ENCODE measurements at regions not wholly inside any gene's neighbourhood (a gene's known extent, or its start where the extent isn't known, plus 50 kb on each side); places are given as distances from the start of the nearest gene placed in this dataset.

- DNase-seq, result no peak
Measured at GRCh38 chr3:189049458-189050236, 122.1 kb upstream of the TPRG1 start.

GRCh38 chr3:189053322-189053721 lies 118.4 kb upstream of the TPRG1 start:
- DNase-seq, result no peak

- DNase-seq, result no peak
Measured at GRCh38 chr3:189056646-189057335, 115.0 kb upstream of the TPRG1 start.

- no peak for DNase-seq
Measured at GRCh38 chr3:189057369-189057768, 114.4 kb upstream of the TPRG1 start.

- DNase-seq, result no peak
Measured at GRCh38 chr3:189058071-189058470, 113.7 kb upstream of the TPRG1 start.

GRCh38 chr3:189070965-189071364 lies 100.8 kb upstream of the TPRG1 start:
- DNase-seq, result no peak

GRCh38 chr3:189071446-189071845 lies 100.3 kb upstream of the TPRG1 start:
- DNase-seq, result no peak

GRCh38 chr3:189076449-189076848 lies 95.3 kb upstream of the TPRG1 start:
- no peak for DNase-seq

- no peak for DNase-seq
Measured at GRCh38 chr3:189080745-189081144, 91.0 kb upstream of the TPRG1 start.

GRCh38 chr3:189082666-189083427 lies 88.9 kb upstream of the TPRG1 start:
- no peak for DNase-seq

- DNase-seq, result no peak
Measured at GRCh38 chr3:189084620-189085019, 87.2 kb upstream of the TPRG1 start.

- no peak for DNase-seq
Measured at GRCh38 chr3:189092547-189092946, 79.2 kb upstream of the TPRG1 start.

GRCh38 chr3:189094539-189094938 lies 77.2 kb upstream of the TPRG1 start:
- no peak for DNase-seq

- no peak for DNase-seq
Measured at GRCh38 chr3:189096092-189096491, 75.7 kb upstream of the TPRG1 start.

GRCh38 chr3:189099031-189099471 lies 72.7 kb upstream of the TPRG1 start:
- DNase-seq, result no peak

GRCh38 chr3:189099505-189100290 lies 72.1 kb upstream of the TPRG1 start:
- DNase-seq, result no peak

GRCh38 chr3:189100866-189101265 lies 70.9 kb upstream of the TPRG1 start:
- no peak for DNase-seq

GRCh38 chr3:189101594-189101993 lies 70.2 kb upstream of the TPRG1 start:
- DNase-seq, result no peak

GRCh38 chr3:189103208-189103607 lies 68.6 kb upstream of the TPRG1 start:
- no peak for DNase-seq

GRCh38 chr3:189108067-189108466 lies 63.7 kb upstream of the TPRG1 start:
- no peak for DNase-seq

GRCh38 chr3:189108735-189109134 lies 63.0 kb upstream of the TPRG1 start:
- DNase-seq, result no peak

GRCh38 chr3:189109145-189109544 lies 62.6 kb upstream of the TPRG1 start:
- no peak for DNase-seq

GRCh38 chr3:189117087-189117486 lies 54.7 kb upstream of the TPRG1 start:
- DNase-seq, result no peak
